GM21576 (cell line): ENCODE measurements at regions not wholly inside any gene's neighbourhood (a gene's known extent, or its start where the extent isn't known, plus 50 kb on each side); places are given as distances from the start of the nearest gene placed in this dataset.

Experiments used
- ATAC-seq: cut with Tn5 transposase; IDR thresholded peaks from one replicate; pipeline ENCODE4 v1.9.1; 2021; ENCODE audit warnings: mild to moderate bottlenecking, moderate library complexity; ENCODE audit not compliant: unreplicated experiment

GRCh38 chr20:19807946-19808330 lies 49.9 kb downstream of the RIN2 start:
- ATAC-seq: no peak

DNA sequence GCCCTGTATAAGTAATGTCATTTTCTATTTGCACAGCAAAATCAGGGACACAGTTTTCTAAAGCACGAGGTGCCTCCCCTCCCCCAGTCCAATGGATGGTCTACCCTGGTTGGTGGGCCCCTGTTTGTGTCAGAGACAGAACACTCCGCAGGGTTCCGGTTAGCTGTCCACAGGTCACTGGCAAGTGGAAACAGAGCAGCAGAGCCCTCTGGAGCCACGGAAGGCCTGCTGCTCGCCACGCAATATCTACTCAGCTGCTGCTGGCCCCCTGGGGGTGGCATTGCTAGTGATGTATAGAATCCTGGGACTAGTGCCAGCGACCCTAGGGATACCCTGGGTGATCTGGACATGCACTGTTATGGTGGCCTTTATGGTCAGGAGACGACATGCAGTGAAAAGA lies 50.4 kb downstream of the RIN2 start:
- ATAC-seq: no peak

- ATAC-seq: no peak
Observed at GRCh38 chr20:19809505-19809904, 51.4 kb downstream of the RIN2 start.

DNA sequence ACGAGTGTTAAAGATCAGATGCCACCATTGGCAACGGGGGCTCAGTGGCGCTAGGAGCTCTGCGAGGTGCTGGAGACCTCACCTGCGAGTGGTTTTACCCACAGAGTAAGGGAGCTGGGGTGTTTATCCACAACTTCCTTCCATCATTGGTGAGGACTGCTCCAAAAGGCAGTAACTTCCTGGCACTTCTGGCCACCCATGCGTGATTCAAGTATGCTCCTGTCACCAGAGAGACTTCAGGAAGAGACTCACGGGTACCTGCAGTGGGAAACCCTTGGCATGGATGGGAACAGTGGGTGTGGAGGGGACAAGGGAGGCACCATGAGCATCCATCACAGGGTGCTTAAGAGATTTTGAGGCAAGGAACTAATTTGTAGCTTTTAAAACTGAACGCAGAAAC lies 53.2 kb downstream of the RIN2 start:
- ATAC-seq: no peak

DNA sequence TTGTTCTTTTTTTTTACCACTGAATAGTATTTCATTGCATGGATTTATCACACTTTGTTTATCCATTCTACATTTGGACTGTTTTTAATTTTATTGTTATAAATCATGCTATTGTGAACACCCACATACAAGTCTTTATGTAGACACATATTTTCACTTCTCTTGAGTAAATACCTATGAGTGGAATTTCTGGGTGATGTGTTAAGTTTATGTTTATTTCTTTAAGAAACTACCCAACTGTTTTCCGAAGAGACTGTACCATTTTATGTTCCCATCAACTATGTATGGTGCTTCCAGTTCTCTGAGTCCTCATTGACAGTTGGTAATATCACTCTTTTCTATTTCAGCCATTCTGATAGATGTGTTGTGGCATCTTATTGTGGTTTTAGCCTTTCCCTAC lies 54.0 kb downstream of the RIN2 start:
- no peak for ATAC-seq

- no peak for ATAC-seq
Observed at GRCh38 chr20:19812696-19813095, 54.6 kb downstream of the RIN2 start.

- no peak for ATAC-seq
Observed at GRCh38 chr20:19813846-19814640, 56.0 kb downstream of the RIN2 start.

- ATAC-seq: no peak
Observed at GRCh38 chr20:19815553-19815991, 57.5 kb downstream of the RIN2 start.

GRCh38 chr20:19816386-19816785 lies 58.3 kb downstream of the RIN2 start:
- ATAC-seq: no peak

DNA sequence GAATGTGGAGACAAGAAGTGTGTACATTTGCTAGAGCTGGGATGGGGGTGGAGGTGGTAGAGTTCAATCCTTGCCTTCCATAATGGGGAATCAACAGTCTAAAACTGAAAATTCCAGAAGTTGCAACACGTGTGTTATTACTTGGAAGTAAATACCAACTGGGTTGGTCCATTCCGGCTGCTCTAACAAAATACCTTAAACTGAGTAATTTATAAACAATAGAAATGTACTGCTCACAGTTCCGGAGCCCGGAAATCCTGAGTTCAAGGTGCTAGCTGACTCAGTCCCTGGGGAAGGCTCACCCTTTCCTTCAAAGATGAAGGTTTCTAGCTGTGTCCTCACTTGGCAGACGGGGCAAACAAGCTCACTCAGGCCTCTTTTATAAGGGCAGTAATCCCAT lies 59.0 kb downstream of the RIN2 start:
- no peak for ATAC-seq

DNA sequence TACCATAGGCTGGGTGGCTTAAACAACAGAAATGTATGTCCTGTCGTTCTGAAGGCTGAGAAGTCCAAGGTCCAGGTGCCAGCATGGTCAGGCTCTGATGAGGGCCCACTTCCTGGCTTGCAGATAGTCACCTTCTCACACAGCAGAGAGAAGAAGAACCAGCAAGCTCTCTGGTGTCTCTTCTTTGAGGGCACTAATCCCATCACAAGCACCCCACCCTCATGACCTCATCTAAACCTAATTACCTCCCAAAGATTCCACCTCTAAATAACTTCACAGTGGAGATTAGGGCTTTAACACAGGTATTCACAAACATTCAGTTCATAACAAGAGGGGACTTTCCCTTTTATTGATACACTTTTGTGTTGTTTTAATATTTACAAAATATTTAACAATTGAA lies 61.1 kb downstream of the RIN2 start:
- ATAC-seq: no peak

- no peak for ATAC-seq
Observed at GRCh38 chr20:19820555-19821211, 62.6 kb downstream of the RIN2 start.

GRCh38 chr20:19821606-19822005 lies 63.5 kb downstream of the RIN2 start:
- no peak for ATAC-seq

DNA sequence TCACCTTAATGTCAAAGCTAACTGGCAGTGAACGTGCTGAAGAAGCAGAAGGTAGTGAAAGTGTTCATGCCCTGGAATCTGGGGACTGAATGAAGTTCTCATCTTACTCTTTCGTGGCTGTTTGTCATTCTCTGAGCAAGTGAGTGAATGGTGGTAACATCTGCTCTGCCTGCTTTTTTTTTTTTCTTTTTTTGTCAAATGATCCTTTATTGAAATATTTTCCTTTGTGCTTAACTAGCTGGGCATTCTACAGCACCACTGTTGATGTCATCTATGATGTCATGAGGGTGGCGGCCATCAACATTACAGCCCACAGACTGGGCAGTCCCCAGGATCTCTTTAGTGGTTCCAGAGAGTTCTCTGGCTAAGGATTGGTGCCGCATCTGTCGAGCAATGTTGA lies 65.2 kb downstream of the RIN2 start:
- ATAC-seq: no peak

DNA sequence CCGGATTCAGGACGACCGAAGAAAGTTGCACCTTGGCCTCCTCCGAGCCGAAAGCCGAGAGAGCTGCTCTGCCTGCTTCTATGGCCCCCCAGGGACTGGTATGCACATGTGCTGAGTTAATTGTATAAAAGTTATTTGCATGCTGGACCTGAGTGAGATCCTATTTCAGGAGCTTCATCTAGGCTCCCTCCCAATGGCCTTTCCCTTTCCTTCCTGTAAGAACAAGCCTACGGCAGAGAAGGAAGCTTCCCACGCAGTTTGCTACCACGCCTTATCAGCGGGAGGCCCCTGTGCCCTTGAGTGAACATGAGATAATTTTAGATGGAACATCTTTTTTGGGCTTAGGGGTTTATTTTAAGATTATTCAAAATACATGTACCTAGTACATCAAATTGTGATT lies 65.9 kb downstream of the RIN2 start:
- no peak for ATAC-seq

DNA sequence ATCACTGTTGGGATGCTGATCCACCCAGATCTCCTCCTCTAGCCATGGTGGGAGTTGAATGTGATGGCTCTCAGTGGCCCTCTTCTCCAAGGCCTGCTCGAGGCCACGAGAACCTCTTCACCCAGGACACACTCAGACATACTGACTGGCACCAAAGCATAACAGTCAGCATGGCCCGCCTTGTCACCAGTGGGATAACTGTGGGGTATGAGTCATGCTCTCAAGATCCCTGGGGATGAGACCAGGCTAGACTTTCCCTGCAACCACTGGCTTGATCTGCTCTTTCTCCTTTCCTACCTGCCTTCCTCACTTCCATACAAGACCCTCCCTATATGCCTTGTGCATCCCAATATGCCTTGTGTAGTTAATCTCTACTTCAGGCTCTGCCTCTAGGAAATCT lies 66.8 kb downstream of the RIN2 start:
- ATAC-seq: no peak

GRCh38 chr20:19826179-19826914 lies 68.3 kb downstream of the RIN2 start:
- no peak for ATAC-seq

DNA sequence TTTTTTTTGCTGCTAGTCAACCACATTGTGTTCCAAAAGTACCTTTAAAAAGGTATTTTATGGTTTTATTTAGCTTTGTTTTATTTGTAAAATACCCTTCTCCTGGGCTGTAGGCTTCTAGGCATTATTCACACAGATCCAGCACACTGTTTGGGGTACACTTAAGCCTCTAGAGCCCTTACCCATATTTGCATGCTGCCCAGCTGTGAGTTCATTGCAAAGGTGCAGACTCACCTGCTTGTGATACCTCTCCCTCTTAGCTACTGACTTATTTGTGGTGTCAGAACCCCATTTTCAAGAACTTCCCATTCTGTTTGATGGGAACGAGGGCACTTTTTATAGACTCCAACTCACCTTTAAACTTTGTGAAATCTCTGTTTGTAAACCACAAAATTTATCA lies 69.8 kb downstream of the RIN2 start:
- ATAC-seq: no peak

- ATAC-seq: peak; percentile 98
Observed at GRCh38 chr20:19828232-19828631, 70.2 kb downstream of the RIN2 start.

- ATAC-seq: no peak
Observed at GRCh38 chr20:19830211-19830785, 72.2 kb downstream of the RIN2 start.

GRCh38 chr20:19832875-19833274 lies 74.8 kb downstream of the RIN2 start:
- ATAC-seq: no peak

GRCh38 chr20:19833395-19833794 lies 75.3 kb downstream of the RIN2 start:
- no peak for ATAC-seq
